GM12873 (cell line): ENCODE measurements at regions not wholly inside any gene's neighbourhood (a gene's known extent, or its start where the extent isn't known, plus 50 kb on each side); places are given as distances from the start of the nearest gene placed in this dataset.

Source experiments
- TF ChIP-seq, protein P1 (sequence below): IDR thresholded peaks from 2 replicates; pipeline ENCODE4 v1.5.1; 2012; ENCODE audit warnings: low read depth, mild to moderate bottlenecking, moderate library complexity, low read length, control low read depth; ENCODE audit not compliant: insufficient read depth; ENCODE audit errors: missing control alignments

DNA sequence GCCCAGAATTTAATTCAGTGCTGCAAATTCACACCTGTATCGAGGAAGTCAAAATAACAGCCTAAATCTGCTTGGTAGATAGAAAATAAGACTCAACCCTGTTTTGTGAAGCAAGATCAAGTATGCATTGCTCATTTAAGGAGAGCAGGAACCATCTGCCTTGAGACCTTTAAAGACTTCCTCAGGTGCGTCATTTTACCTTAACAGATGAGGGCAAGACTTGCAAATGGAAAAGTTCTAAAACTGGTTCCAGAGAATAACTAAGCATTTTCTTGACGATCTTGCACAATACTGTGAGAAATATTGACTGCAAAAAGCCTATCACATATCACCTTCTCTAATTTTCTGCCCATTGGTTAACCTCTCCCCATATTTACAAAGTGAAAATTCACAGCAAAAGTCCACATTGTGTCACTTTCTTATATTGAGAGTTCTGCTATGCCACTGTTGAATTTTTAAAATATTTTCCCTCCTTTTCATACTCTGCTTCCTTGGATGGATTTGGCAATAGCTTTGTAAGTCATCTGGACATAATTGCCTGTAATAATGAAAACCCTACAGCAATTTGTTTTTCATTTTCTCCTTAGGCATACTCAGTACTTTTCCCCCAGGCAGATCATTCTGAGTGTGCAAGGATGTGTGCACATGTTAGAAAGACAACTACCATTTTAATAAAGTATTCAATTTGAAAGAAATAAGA lies 234.2 kb downstream of the AASDHPPT start:
- TF ChIP-seq, protein P1, sequence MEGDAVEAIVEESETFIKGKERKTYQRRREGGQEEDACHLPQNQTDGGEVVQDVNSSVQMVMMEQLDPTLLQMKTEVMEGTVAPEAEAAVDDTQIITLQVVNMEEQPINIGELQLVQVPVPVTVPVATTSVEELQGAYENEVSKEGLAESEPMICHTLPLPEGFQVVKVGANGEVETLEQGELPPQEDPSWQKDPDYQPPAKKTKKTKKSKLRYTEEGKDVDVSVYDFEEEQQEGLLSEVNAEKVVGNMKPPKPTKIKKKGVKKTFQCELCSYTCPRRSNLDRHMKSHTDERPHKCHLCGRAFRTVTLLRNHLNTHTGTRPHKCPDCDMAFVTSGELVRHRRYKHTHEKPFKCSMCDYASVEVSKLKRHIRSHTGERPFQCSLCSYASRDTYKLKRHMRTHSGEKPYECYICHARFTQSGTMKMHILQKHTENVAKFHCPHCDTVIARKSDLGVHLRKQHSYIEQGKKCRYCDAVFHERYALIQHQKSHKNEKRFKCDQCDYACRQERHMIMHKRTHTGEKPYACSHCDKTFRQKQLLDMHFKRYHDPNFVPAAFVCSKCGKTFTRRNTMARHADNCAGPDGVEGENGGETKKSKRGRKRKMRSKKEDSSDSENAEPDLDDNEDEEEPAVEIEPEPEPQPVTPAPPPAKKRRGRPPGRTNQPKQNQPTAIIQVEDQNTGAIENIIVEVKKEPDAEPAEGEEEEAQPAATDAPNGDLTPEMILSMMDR = no peak

DNA sequence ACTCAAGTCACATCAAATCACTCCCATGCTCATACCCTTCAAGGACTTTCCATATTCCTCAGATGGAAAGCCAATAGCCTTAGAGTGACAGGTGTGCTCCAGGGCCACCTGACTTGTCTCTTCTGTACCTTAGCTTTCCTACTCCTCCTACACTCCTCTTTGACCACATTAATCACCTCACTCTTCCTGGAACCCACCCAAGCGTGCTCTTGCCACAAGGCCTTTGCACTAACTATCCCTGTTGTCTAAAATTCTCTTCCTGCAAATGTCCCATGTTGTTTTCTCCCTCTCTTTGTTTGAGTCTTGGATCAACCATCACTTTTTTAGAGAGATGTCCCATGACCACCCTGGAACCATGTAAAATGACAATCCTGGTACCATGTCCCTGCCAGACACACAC lies 244.1 kb downstream of the AASDHPPT start:
- TF ChIP-seq, protein P1 = no peak

DNA sequence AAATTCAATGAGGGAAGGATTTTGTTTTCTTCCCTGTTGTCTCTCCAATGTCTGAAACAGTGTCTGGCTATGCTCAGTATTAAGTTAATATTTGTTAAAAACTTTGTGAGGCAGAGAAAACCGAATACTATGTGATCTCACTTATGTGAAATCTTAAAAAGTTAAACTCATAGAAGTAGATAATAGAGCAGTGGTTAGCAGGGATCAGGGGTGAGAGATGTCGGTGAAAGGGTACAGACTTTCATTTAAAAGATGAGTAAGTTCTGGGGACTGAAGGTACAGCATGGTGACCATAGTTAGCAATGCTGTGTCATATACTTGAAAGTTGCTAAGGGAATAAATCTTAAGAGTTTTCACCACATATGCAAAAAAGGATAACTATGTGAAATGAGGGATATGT lies 244.6 kb downstream of the AASDHPPT start:
- TF ChIP-seq, protein P1 = no peak

DNA sequence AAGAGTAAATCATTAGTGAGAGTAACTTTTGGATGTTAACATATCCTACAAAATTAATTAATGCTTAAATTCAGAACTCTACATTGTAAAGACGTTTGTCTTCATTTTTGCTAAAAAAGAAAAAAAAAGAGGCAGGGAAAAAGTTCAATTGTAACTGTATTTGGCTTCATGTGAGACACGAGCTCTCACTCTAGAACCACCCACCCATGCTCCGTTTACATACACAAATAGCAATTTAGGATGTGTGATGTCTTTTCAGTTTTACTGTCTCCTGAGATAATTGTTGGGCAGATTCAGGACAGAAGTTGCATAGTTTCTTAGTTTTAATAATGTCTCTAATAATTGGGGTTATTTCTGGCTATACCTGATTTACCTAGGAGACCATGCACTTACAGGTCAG lies 248.6 kb downstream of the AASDHPPT start:
- TF ChIP-seq, protein P1 = no peak

DNA sequence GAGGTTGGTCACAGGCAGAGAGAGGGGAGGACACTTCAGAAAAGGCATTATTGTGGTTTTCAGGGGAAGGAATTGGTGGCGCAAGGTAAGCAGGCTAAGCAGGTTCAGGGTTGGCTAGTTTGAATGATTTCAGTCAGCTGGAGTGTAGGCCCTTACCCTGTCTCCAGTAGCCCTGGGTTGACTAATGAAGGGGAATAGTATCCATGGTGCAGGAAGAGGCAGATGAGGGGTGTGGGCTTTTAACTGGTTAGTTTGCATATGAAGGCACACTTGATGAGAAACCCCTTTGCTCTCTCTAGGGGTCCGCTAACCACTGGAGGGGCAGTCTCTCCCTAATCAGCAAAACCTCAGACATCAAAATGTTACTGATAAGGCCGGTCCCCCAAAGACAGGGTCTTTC lies 249.7 kb downstream of the AASDHPPT start:
- TF ChIP-seq, protein P1 = no peak

DNA sequence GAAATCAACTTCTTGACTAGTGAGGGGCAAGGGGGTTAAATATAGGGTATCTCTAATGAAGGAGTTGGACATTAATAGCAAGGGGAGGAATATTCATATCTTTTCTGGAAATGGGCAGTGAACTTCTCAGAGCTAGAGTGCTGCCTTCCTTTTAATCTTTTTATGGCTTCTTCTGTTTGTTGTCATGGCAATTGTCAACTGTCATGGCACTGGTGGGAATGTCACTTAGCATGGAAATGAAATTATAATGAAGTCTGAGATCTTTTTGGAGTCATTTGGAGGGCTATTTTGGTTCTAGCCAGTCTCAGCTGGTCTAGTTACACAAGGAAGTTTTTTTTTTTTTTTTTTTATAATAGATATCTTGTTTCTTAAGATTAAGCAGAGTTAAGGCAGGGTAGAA lies 250.2 kb downstream of the AASDHPPT start:
- TF ChIP-seq, protein P1 = no peak

DNA sequence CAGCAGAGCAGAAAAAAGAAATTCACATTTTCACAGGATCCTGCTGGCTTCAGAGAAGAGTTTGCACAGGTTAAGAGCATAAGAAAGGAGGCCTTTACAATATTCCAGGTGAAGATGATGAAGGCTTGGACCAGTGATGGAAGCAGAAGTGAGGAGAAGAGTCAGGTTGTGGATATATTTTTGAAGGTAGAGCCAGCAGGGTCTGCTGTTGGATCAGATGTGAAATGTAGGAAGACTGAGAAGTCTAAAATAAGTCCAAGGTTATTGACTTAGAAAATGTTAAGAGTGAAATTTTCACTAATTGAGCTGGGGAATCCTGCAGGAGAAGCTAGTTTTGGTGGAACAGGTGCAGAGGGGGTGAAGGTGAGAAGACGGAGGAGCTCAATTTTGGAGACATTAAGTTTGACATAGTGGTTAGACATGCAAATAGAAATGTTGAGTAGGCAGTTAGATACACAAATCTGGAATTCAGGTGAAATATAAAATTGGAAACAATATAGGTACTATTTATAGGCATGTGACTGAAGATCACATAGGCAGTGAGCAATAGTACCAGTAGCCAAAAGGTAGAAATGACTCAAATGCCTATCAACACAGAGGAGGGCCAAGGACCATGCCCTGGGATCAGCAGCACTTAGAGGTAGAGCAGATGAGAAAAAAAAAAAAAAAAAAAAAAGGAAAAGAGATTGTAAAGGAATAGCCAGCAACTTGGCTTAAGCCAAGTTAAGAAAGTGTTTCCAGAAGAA lies 252.0 kb downstream of the AASDHPPT start:
- TF ChIP-seq, protein P1 = no peak
